Epithelial cell of prostate (primary cell): ENCODE measurements at regions not wholly inside any gene's neighbourhood (a gene's known extent, or its start where the extent isn't known, plus 50 kb on each side); places are given as distances from the start of the nearest gene placed in this dataset.
"Not testable (repeated sequence)": the region's sequence is repeated elsewhere in the genome, so short reads cannot be mapped to it uniquely, and the experiment has no call there.

Experiments
- DNase-seq: peaks from one replicate; pipeline ENCODE4 v3.0.0-alpha.2; 2011; ENCODE audit warnings: low read depth, low spot score
- H3K27ac ChIP-seq: fragments of 450-650 bp; 2 replicates; pipeline ENCODE4 v1.5.1; 2017; ENCODE audit warnings: mild to moderate bottlenecking

GRCh38 chr16:58933186-58933585 lies 199.1 kb upstream of the GOT2 start:
- H3K27ac ChIP-seq, result no peak overlapping the region
- DNase-seq, result no peak

GRCh38 chr16:58931436-58931835 lies 197.3 kb upstream of the GOT2 start:
- no peak overlapping the region for H3K27ac ChIP-seq
- DNase-seq, result no peak

GRCh38 chr16:58923094-58923493 lies 189.0 kb upstream of the GOT2 start:
- DNase-seq, result no peak
- no peak overlapping the region for H3K27ac ChIP-seq

- DNase-seq, result no peak
- no peak overlapping the region for H3K27ac ChIP-seq
Observed at GRCh38 chr16:58913456-58913855, 179.3 kb upstream of the GOT2 start.

GRCh38 chr16:58912571-58912970 lies 178.5 kb upstream of the GOT2 start:
- H3K27ac ChIP-seq, result no peak overlapping the region
- DNase-seq, result no peak

- no peak overlapping the region for H3K27ac ChIP-seq
Observed at GRCh38 chr16:58906981-58907715, 173.0 kb upstream of the GOT2 start.

GRCh38 chr16:58904291-58904690 lies 170.2 kb upstream of the GOT2 start:
- no peak overlapping the region for H3K27ac ChIP-seq
- no peak for DNase-seq

More at GRCh38 chr16:58906981-58907715, 173.0 kb upstream of the GOT2 start:
- DNase-seq, result no peak

GRCh38 chr16:58889516-58889915 lies 155.4 kb upstream of the GOT2 start:
- DNase-seq, result no peak
- no peak overlapping the region for H3K27ac ChIP-seq

- DNase-seq, result no peak
- H3K27ac ChIP-seq, result no peak overlapping the region
Observed at GRCh38 chr16:58885528-58886170, 151.5 kb upstream of the GOT2 start.

GRCh38 chr16:58884141-58884540 lies 150.0 kb upstream of the GOT2 start:
- no peak overlapping the region for H3K27ac ChIP-seq
- no peak for DNase-seq

GRCh38 chr16:58883131-58883530 lies 149.0 kb upstream of the GOT2 start:
- no peak for DNase-seq
- no peak overlapping the region for H3K27ac ChIP-seq

- no peak for DNase-seq
- no peak overlapping the region for H3K27ac ChIP-seq
Observed at GRCh38 chr16:58882292-58882691, 148.2 kb upstream of the GOT2 start.

GRCh38 chr16:58878641-58879040 lies 144.5 kb upstream of the GOT2 start:
- DNase-seq, H3K27ac ChIP-seq: not testable (repeated sequence)

GRCh38 chr16:58866935-58867334 lies 132.8 kb upstream of the GOT2 start:
- no peak for DNase-seq

GRCh38 chr16:58863761-58864160 lies 129.6 kb upstream of the GOT2 start:
- no peak for DNase-seq
- no peak overlapping the region for H3K27ac ChIP-seq

More at GRCh38 chr16:58866935-58867334, 132.8 kb upstream of the GOT2 start:
- H3K27ac ChIP-seq, result no peak overlapping the region

- DNase-seq, result no peak
- H3K27ac ChIP-seq, result no peak overlapping the region
Observed at GRCh38 chr16:58863042-58863441, 128.9 kb upstream of the GOT2 start.

GRCh38 chr16:58862334-58863021 lies 128.4 kb upstream of the GOT2 start:
- no peak overlapping the region for H3K27ac ChIP-seq
- no peak for DNase-seq

- H3K27ac ChIP-seq, result no peak overlapping the region
- no peak for DNase-seq
Observed at GRCh38 chr16:58859958-58860669, 126.0 kb upstream of the GOT2 start.

GRCh38 chr16:58858577-58858976 lies 124.5 kb upstream of the GOT2 start:
- not testable (repeated sequence) for H3K27ac ChIP-seq, DNase-seq

- no peak overlapping the region for H3K27ac ChIP-seq
- DNase-seq, result no peak
Observed at GRCh38 chr16:58855291-58855863, 121.3 kb upstream of the GOT2 start.
